Heart right ventricle (tissue), 16 donors: ENCODE measurements at regions not wholly inside any gene's neighbourhood (a gene's known extent, or its start where the extent isn't known, plus 50 kb on each side); places are given as distances from the start of the nearest gene placed in this dataset.

ENCODE experiments used
- ATAC-seq, 8 donors: fragments of 200-7000 bp; cut with Tn5 transposase; one replicate each; pipeline ENCODE4 v1.9.1; 2020; ENCODE audit warnings: mild to moderate bottlenecking in 8 of 8, moderate library complexity in 8 of 8, moderate number of reproducible peaks in 1 of 8
- DNase-seq, 2 donors: peaks; one replicate each; pipeline ENCODE4 v3.0.0-alpha.2; 2020
- H3K27ac ChIP-seq, 10 donors: fragments of 200-600 bp; sonication (generic) in 2 of 10; one replicate each; pipeline versions ENCODE4 v1.5.0 to v1.8.0; 2020 to 2022; ENCODE audit warnings: mild to moderate bottlenecking in 3 of 10
- H3K27me3 ChIP-seq, 7 donors: fragments of 200-600 bp; one replicate each; pipeline ENCODE4 v1.8.0; 2021 to 2022; ENCODE audit warnings: mild to moderate bottlenecking in 2 of 7
- H3K36me3 ChIP-seq, 9 donors: fragments of 200-600 bp; sonication (generic) in 1 of 9; one replicate each; pipeline versions ENCODE4 v1.5.0 to v1.8.0; 2020 to 2022; ENCODE audit warnings: mild to moderate bottlenecking in 2 of 9
- H3K4me1 ChIP-seq, 9 donors: fragments of 200-600 bp; sonication (generic) in 1 of 9; one replicate each; pipeline versions ENCODE4 v1.5.0 to v1.8.0; 2020 to 2022; ENCODE audit warnings: mild to moderate bottlenecking in 4 of 9
- H3K4me3 ChIP-seq, 10 donors: fragments of 200-600 bp; sonication (generic) in 2 of 10; one replicate each; pipeline versions ENCODE4 v1.5.0 to v1.8.0; 2020 to 2022; ENCODE audit warnings: mild to moderate bottlenecking in 7 of 10, moderate library complexity in 2 of 10
- H3K9me3 ChIP-seq, 11 donors: fragments of 200-600 bp in 10 of 11; sonication (generic) in 2 of 11; one replicate each; pipeline versions ENCODE4 v1.5.0 to v1.8.0; 2013 to 2022; ENCODE audit warnings: mild to moderate bottlenecking in 2 of 11, control low read depth in 1 of 11, moderate library complexity in 1 of 11
- CTCF ChIP-seq, 9 donors: fragments of 200-600 bp; sonication (generic) in 2 of 9; IDR thresholded peaks; one replicate each; pipeline versions ENCODE4 v1.5.0 to v1.8.0; 2021 to 2022; ENCODE audit warnings: antibody characterized with exemption in 9 of 9, mild to moderate bottlenecking in 5 of 9, moderate library complexity in 1 of 9
- WGBS, 2 donors: extraction: QIAGEN DNeasy Blood & Tissue Kit; methylation state at CpG; one replicate each; pipeline ENCODE4 v1.1.7; 2013; ENCODE audit warnings: inconsistent platforms in 1 of 2; 5-methylcytosine and 5-hydroxymethylcytosine counted together
- intact Hi-C, 10 donors: fragments of 100-400 bp; cut with DNase I; formaldehyde crosslinking; loops; one replicate each; pipeline versions ENCODE4 v1.11.1 to v1.14.2; 2022
- donor health status: Arrhythmogenic right ventricular cardiomyopathy.
- donor health status: ischemic (EF 13 %, LVEDD 7.1; RV severe dilation, severe dysfunction).
- donor health status: healthy with polysubstance abuse.
- donor health status: DM: no; HTN: yes; CAD: no.
- donor health status: DM: no; HTN: no; CAD: no.
- donor health status: ischemic (EF 25% LVEDD 6.9; RV normal size, moderate dysfunction).
- donor health status: ischemic (EF 25% LVEDD 5.7; RV mildly dilated, moderate dysfunction).
- donor health status: healthy.
- donor health status: DM: yes; HTN: yes; CAD: no.
- donor health status: Ischemic cardiomyopathy.
- donor health status: ischemic (EF 35%, LVEDD 5.7; RV mildly dilated, moderate dysfunction).
- donor health status: nonischemic (EF 11% LVEDD 7.7; RV severe dilation, severe dysfunction).
- donor health status: DM: yes; HTN: yes; CAD: no.
- donor health status: PGD.
- donor health status: ischemic (EF 29% LVEDD 5.4; RV normal size, mild dysfunction).
- donor health status: nonischemic (EF 23%, LVEDD 6.1; RV moderate dilation, normal function).

GRCh38 chr3:61352306-61352705 is 101.1 kb upstream of the FHIT start:
- H3K9me3 ChIP-seq = peaks cover 0 to 5% (median 0%) of the 10 kb centered on the region in 11 donors
- no peak overlapping the region for H3K4me3 ChIP-seq
- no peaks in the 10 kb centered on the region for H3K27me3 ChIP-seq
- no peak overlapping the region for H3K27ac ChIP-seq
- peaks cover 0 to 8% (median 1%) of the 10 kb centered on the region in 9 donors for H3K4me1 ChIP-seq
- DNase-seq = no peak
- intact Hi-C loops = no loop called here
- H3K36me3 ChIP-seq = no peaks in the 10 kb centered on the region
- no peak for ATAC-seq
- TF ChIP-seq CTCF (IDR thresholded peaks at IDR 0.05) = no peak
- WGBS, 2 donors = 83 to 85% methylated on average over 1 of the region's 1 CpG

GRCh38 chr3:61353382-61353781 is 102.1 kb upstream of the FHIT start:
- no peaks in the 10 kb centered on the region for H3K36me3 ChIP-seq
- H3K4me1 ChIP-seq = peaks cover 0 to 19% (median 12%) of the 10 kb centered on the region in 9 donors
- peaks cover 0 to 5% (median 0%) of the 10 kb centered on the region in 11 donors for H3K9me3 ChIP-seq
- H3K27ac ChIP-seq = no peak overlapping the region
- 77 to 92% methylated on average over 1 of the region's 1 CpG for WGBS, 2 donors
- no peaks in the 10 kb centered on the region for H3K27me3 ChIP-seq
- TF ChIP-seq CTCF (IDR thresholded peaks at IDR 0.05) = no peak
- intact Hi-C loops = no loop called here
- ATAC-seq (peak in 1 of 8 donors; percentile 44), DNase-seq (no peak)
- no peak overlapping the region for H3K4me3 ChIP-seq

GRCh38 chr3:61354604-61355003 is 103.4 kb upstream of the FHIT start:
- DNase-seq = no peak
- no peak for ATAC-seq
- peaks cover 0 to 5% (median 0%) of the 10 kb centered on the region in 11 donors for H3K9me3 ChIP-seq
- no peak overlapping the region for H3K27ac ChIP-seq
- peaks cover 0 to 24% (median 19%) of the 10 kb centered on the region in 9 donors for H3K4me1 ChIP-seq
- no peak overlapping the region for H3K4me3 ChIP-seq
- no peak for TF ChIP-seq CTCF (IDR thresholded peaks at IDR 0.05)
- WGBS, 2 donors = 59 to 60% methylated on average over 5 of the region's 5 CpGs
- H3K27me3 ChIP-seq = no peaks in the 10 kb centered on the region
- intact Hi-C loops = no loop called here
- H3K36me3 ChIP-seq = no peaks in the 10 kb centered on the region

GRCh38 chr3:61356685-61357084 is 105.4 kb upstream of the FHIT start:
- Histone ChIP-seq H3K9me3 (peaks cover 0 to 5% (median 0%) of the 10 kb centered on the region in 11 donors), H3K27ac (no peak overlapping the region), H3K27me3 (no peaks in the 10 kb centered on the region), H3K36me3 (no peaks in the 10 kb centered on the region), H3K4me1 (peaks cover 0 to 24% (median 19%) of the 10 kb centered on the region in 9 donors), H3K4me3 (no peak overlapping the region)
- no peak for DNase-seq
- TF ChIP-seq CTCF (IDR thresholded peaks at IDR 0.05) = no peak
- intact Hi-C loops = no loop called here
- no peak for ATAC-seq
- 75 to 81% methylated on average over 1 of the region's 1 CpG for WGBS, 2 donors
